ENCODE measurements at regions not wholly inside any gene's neighbourhood (a gene's known extent, or its start where the extent isn't known, plus 50 kb on each side); places are given as distances from the start of the nearest gene placed in this dataset.
"Not testable (repeated sequence)": the region's sequence is repeated elsewhere in the genome, so short reads cannot be mapped to it uniquely, and the experiment has no call there.

- Histone ChIP-seq H3K27ac (no peak overlapping the region), H3K4me3 (no peak overlapping the region), H3K9ac (ENCODE audit: insufficient read length) (no peak overlapping the region), H3K9me3 (ENCODE audit: low read depth, low read length) (no peaks in the 10 kb centered on the region), H3K36me3 (ENCODE audit: insufficient read depth, low read length) (no peaks in the 10 kb centered on the region)
- no peak for DNase-seq (ENCODE audit: low read depth, low spot score)
- TF ChIP-seq POLR2AphosphoS5 (IDR thresholded peaks at IDR 0.05; ENCODE audit: borderline replicate concordance, low read depth, low read length) = no peak
- no peak for TF ChIP-seq EZH2 (IDR thresholded peaks at IDR 0.05)
- no peak for TF ChIP-seq FOXP2 (optimal IDR thresholded peaks at IDR 0.05; ENCODE audit: control extremely low read depth, extremely low read length, insufficient read depth)
Measured at GRCh38 chr9:106077731-106078130, 383.4 kb downstream of the TMEM38B start.

DNA sequence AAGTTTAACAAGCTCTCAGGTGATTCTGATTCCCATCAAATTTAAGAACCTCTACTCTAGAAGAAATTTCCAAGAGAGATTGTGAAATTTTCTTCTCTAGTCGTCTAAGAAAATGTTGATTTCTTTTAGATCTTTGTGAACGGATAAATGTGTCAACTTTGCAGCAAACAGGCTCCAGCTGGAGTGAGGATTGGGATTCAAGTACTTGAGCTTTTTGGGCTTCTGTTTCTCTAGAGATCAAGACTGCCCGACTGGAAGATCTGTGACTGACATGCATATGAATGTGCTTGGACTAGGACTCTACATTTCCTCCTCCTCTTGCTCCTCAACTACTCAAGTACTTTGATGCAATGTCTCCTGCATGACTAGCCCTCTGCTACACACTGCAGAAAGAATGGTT, 388.3 kb downstream of the TMEM38B start:
- Histone ChIP-seq H3K36me3 (ENCODE audit: insufficient read depth, low read length) (no peaks in the 10 kb centered on the region), H3K27ac (no peak overlapping the region), H3K9ac (ENCODE audit: insufficient read length) (no peak overlapping the region), H3K9me3 (ENCODE audit: low read depth, low read length) (no peaks in the 10 kb centered on the region), H3K4me3 (no peak overlapping the region)
- TF ChIP-seq FOXP2 (optimal IDR thresholded peaks at IDR 0.05; ENCODE audit: control extremely low read depth, extremely low read length, insufficient read depth) (no peak), EZH2 (IDR thresholded peaks at IDR 0.05) (no peak), POLR2AphosphoS5 (IDR thresholded peaks at IDR 0.05; ENCODE audit: borderline replicate concordance, low read depth, low read length) (no peak)
- no peak for DNase-seq (ENCODE audit: low read depth, low spot score)

- H3K27ac ChIP-seq = no peak overlapping the region
- DNase-seq (ENCODE audit: low read depth, low spot score) = no peak
- TF ChIP-seq EZH2 (IDR thresholded peaks at IDR 0.05) (no peak), POLR2AphosphoS5 (IDR thresholded peaks at IDR 0.05; ENCODE audit: borderline replicate concordance, low read depth, low read length) (no peak), FOXP2 (optimal IDR thresholded peaks at IDR 0.05; ENCODE audit: control extremely low read depth, extremely low read length, insufficient read depth) (no peak)
- no peaks in the 10 kb centered on the region for H3K9me3 ChIP-seq (ENCODE audit: low read depth, low read length)
- no peak overlapping the region for H3K9ac ChIP-seq (ENCODE audit: insufficient read length)
- H3K36me3 ChIP-seq (ENCODE audit: insufficient read depth, low read length) = no peaks in the 10 kb centered on the region
- no peak overlapping the region for H3K4me3 ChIP-seq
Measured at GRCh38 chr9:106084702-106085101, 390.4 kb downstream of the TMEM38B start.

- no peak overlapping the region for H3K27ac ChIP-seq
- H3K4me3 ChIP-seq = no peak overlapping the region
- H3K9ac ChIP-seq (ENCODE audit: insufficient read length) = no peak overlapping the region
- H3K36me3 ChIP-seq (ENCODE audit: insufficient read depth, low read length) = no peaks in the 10 kb centered on the region
- DNase-seq (ENCODE audit: low read depth, low spot score) = no peak
- H3K9me3 ChIP-seq (ENCODE audit: low read depth, low read length) = no peaks in the 10 kb centered on the region
- no peak for TF ChIP-seq POLR2AphosphoS5 (IDR thresholded peaks at IDR 0.05; ENCODE audit: borderline replicate concordance, low read depth, low read length)
- no peak for TF ChIP-seq FOXP2 (optimal IDR thresholded peaks at IDR 0.05; ENCODE audit: control extremely low read depth, extremely low read length, insufficient read depth)
- TF ChIP-seq EZH2 (IDR thresholded peaks at IDR 0.05) = no peak
Measured at GRCh38 chr9:106085479-106085878, 391.1 kb downstream of the TMEM38B start.

- no peak for TF ChIP-seq FOXP2 (optimal IDR thresholded peaks at IDR 0.05; ENCODE audit: control extremely low read depth, extremely low read length, insufficient read depth)
- TF ChIP-seq EZH2 (IDR thresholded peaks at IDR 0.05) = no peak
- Histone ChIP-seq H3K4me3 (no peak overlapping the region), H3K9me3 (ENCODE audit: low read depth, low read length) (no peaks in the 10 kb centered on the region), H3K36me3 (ENCODE audit: insufficient read depth, low read length) (no peaks in the 10 kb centered on the region), H3K27ac (no peak overlapping the region), H3K9ac (ENCODE audit: insufficient read length) (no peak overlapping the region)
- no peak for DNase-seq (ENCODE audit: low read depth, low spot score)
Measured at GRCh38 chr9:106092083-106092482, 397.7 kb downstream of the TMEM38B start.

GRCh38 chr9:106102821-106103220, 408.5 kb downstream of the TMEM38B start:
- no peak overlapping the region for H3K27ac ChIP-seq
- no peaks in the 10 kb centered on the region for H3K9me3 ChIP-seq (ENCODE audit: low read depth, low read length)
- TF ChIP-seq FOXP2 (optimal IDR thresholded peaks at IDR 0.05; ENCODE audit: control extremely low read depth, extremely low read length, insufficient read depth) (no peak), EZH2 (IDR thresholded peaks at IDR 0.05) (no peak), POLR2AphosphoS5 (IDR thresholded peaks at IDR 0.05; ENCODE audit: borderline replicate concordance, low read depth, low read length) (no peak)
- no peaks in the 10 kb centered on the region for H3K36me3 ChIP-seq (ENCODE audit: insufficient read depth, low read length)
- H3K4me3 ChIP-seq = no peak overlapping the region
- no peak for DNase-seq (ENCODE audit: low read depth, low spot score)
- no peak overlapping the region for H3K9ac ChIP-seq (ENCODE audit: insufficient read length)

GRCh38 chr9:106104887-106105286, 410.5 kb downstream of the TMEM38B start:
- Histone ChIP-seq H3K9ac (ENCODE audit: insufficient read length) (no peak overlapping the region), H3K4me3 (no peak overlapping the region), H3K27ac (no peak overlapping the region), H3K36me3 (ENCODE audit: insufficient read depth, low read length) (no peaks in the 10 kb centered on the region), H3K9me3 (ENCODE audit: low read depth, low read length) (no peaks in the 10 kb centered on the region)
- DNase-seq (ENCODE audit: low read depth, low spot score) = no peak
- TF ChIP-seq FOXP2 (optimal IDR thresholded peaks at IDR 0.05; ENCODE audit: control extremely low read depth, extremely low read length, insufficient read depth) = no peak
- no peak for TF ChIP-seq EZH2 (IDR thresholded peaks at IDR 0.05)
- TF ChIP-seq POLR2AphosphoS5 (IDR thresholded peaks at IDR 0.05; ENCODE audit: borderline replicate concordance, low read depth, low read length) = no peak

DNA sequence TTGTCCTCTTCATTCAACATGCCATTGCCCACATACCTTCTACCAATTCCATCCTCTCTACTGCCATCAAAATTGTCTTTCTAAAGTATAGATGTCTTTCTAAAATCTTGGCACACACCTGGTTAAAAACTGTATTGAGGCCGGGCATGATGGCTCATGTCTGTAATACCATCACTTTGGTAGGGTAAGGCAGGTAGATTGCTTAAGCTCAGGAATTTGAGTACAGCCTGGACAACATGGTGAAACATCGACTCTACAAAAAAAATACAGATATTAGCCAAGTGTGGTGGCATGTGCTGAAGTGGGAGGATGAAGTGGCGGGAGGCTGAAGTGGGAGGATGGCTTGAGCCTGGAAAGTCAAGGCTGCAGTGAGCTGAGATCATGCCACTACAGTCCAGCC, 412.1 kb downstream of the TMEM38B start:
- H3K9me3 ChIP-seq (ENCODE audit: low read depth, low read length) = no peaks in the 10 kb centered on the region
- no peak overlapping the region for H3K4me3 ChIP-seq
- DNase-seq (ENCODE audit: low read depth, low spot score) = no peak
- H3K36me3 ChIP-seq (ENCODE audit: insufficient read depth, low read length) = no peaks in the 10 kb centered on the region
- H3K27ac ChIP-seq = no peak overlapping the region
- TF ChIP-seq EZH2 (IDR thresholded peaks at IDR 0.05) = no peak
- TF ChIP-seq FOXP2 (optimal IDR thresholded peaks at IDR 0.05; ENCODE audit: control extremely low read depth, extremely low read length, insufficient read depth) = no peak
- TF ChIP-seq POLR2AphosphoS5 (IDR thresholded peaks at IDR 0.05; ENCODE audit: borderline replicate concordance, low read depth, low read length) = no peak
- no peak overlapping the region for H3K9ac ChIP-seq (ENCODE audit: insufficient read length)

GRCh38 chr9:106107716-106108115, 413.4 kb downstream of the TMEM38B start:
- Histone ChIP-seq H3K4me3 (no peak overlapping the region), H3K36me3 (ENCODE audit: insufficient read depth, low read length) (no peaks in the 10 kb centered on the region), H3K9me3 (ENCODE audit: low read depth, low read length) (no peaks in the 10 kb centered on the region), H3K27ac (no peak overlapping the region), H3K9ac (ENCODE audit: insufficient read length) (no peak overlapping the region)
- DNase-seq (ENCODE audit: low read depth, low spot score) = no peak
- TF ChIP-seq FOXP2 (optimal IDR thresholded peaks at IDR 0.05; ENCODE audit: control extremely low read depth, extremely low read length, insufficient read depth) (no peak), POLR2AphosphoS5 (IDR thresholded peaks at IDR 0.05; ENCODE audit: borderline replicate concordance, low read depth, low read length) (no peak), EZH2 (IDR thresholded peaks at IDR 0.05) (no peak)

- H3K9ac ChIP-seq (ENCODE audit: insufficient read length); H3K4me3 ChIP-seq; H3K9me3 ChIP-seq (ENCODE audit: low read depth, low read length); H3K27ac ChIP-seq; DNase-seq (ENCODE audit: low read depth, low spot score); H3K36me3 ChIP-seq (ENCODE audit: insufficient read depth, low read length): not testable (repeated sequence)
Measured at GRCh38 chr9:106109706-106110105, 415.4 kb downstream of the TMEM38B start.

Data from SK-N-MC (cell line).